ENCODE measurements at regions not wholly inside any gene's neighbourhood (a gene's known extent, or its start where the extent isn't known, plus 50 kb on each side); places are given as distances from the start of the nearest gene placed in this dataset.
"Not testable (repeated sequence)": the region's sequence is repeated elsewhere in the genome, so short reads cannot be mapped to it uniquely, and the experiment has no call there.

- DNase-seq (peak; percentile 21 to 56), ATAC-seq (peak in 2 of 4 donors; percentile 38 to 56)
- no peak overlapping the region for H3K4me3 ChIP-seq
- H3K4me1 ChIP-seq = no peaks in the 10 kb centered on the region
- H3K9me3 ChIP-seq = no peaks in the 10 kb centered on the region
- intact Hi-C loops (cut with DNase I) = no loop called here
- TF ChIP-seq CTCF (IDR thresholded peaks at IDR 0.05) = peak; percentile 62
- 15 to 19% (median 19%) methylated on average over 15 of the region's 15 CpGs for WGBS, 3 donors
- peaks cover 0 to 2% (median 0%) of the 10 kb centered on the region in 3 donors for H3K27me3 ChIP-seq (ENCODE audit: insufficient read depth in 3 of 3, low read length in 2 of 3)
- no peak overlapping the region for H3K27ac ChIP-seq
- no peaks in the 10 kb centered on the region for H3K36me3 ChIP-seq (ENCODE audit: insufficient read depth in 1 of 2, low read depth in 1 of 2)
Measured at GRCh38 chr4:177250056-177250696, 59.5 kb upstream of the NEIL3 start.

- H3K4me1 ChIP-seq = no peaks in the 10 kb centered on the region
- H3K9me3 ChIP-seq = no peaks in the 10 kb centered on the region
- ATAC-seq (no peak), DNase-seq (no peak)
- no peak overlapping the region for H3K27ac ChIP-seq
- H3K27me3 ChIP-seq (ENCODE audit: insufficient read depth in 3 of 3, low read length in 2 of 3) = peaks cover 0 to 2% (median 0%) of the 10 kb centered on the region in 3 donors
- intact Hi-C loops (cut with DNase I) = no loop called here
- H3K36me3 ChIP-seq (ENCODE audit: insufficient read depth in 1 of 2, low read depth in 1 of 2) = no peaks in the 10 kb centered on the region
- WGBS, 3 donors = 36 to 46% (median 39%) methylated on average over 7 of the region's 7 CpGs
- no peak overlapping the region for H3K4me3 ChIP-seq
- TF ChIP-seq CTCF (IDR thresholded peaks at IDR 0.05) = no peak
Measured at GRCh38 chr4:177251237-177251636, 58.4 kb upstream of the NEIL3 start.

GRCh38 chr4:177255359-177255758 is 54.3 kb upstream of the NEIL3 start:
- Histone ChIP-seq H3K9me3 (no peaks in the 10 kb centered on the region), H3K4me1 (no peaks in the 10 kb centered on the region), H3K27ac (no peak overlapping the region), H3K27me3 (ENCODE audit: insufficient read depth in 3 of 3, low read length in 2 of 3) (peaks cover 0 to 2% (median 0%) of the 10 kb centered on the region in 3 donors), H3K4me3 (no peak overlapping the region), H3K36me3 (ENCODE audit: insufficient read depth in 1 of 2, low read depth in 1 of 2) (no peaks in the 10 kb centered on the region)
- intact Hi-C loops (cut with DNase I) = no loop called here
- no peak for DNase-seq
- no peak for TF ChIP-seq CTCF (IDR thresholded peaks at IDR 0.05)
- no peak for ATAC-seq
- 59 to 63% (median 60%) methylated on average over 2 of the region's 2 CpGs for WGBS, 3 donors

DNA sequence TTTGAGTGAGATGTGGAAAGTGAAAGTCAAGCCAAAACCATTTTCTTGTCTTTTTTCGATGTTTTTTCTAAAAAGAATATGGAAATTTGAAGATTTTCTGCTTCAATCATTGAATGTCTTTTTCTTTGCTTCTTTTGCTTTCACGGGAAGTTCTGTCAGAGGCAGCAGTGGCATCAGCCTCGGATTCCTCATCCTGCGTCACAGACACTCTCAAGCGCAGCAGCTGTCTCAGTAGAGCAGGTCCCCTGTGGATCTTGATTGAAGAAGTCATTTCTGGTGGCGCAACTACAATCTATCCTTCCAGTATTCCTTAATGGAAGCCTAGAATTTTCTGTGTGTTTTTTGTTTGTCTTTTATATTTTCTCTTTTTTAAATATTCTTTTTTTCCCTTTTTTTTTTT is 52.7 kb upstream of the NEIL3 start:
- ATAC-seq = no peak
- DNase-seq = no peak
- Histone ChIP-seq H3K27ac (no peak overlapping the region), H3K9me3 (no peaks in the 10 kb centered on the region), H3K27me3 (ENCODE audit: insufficient read depth in 3 of 3, low read length in 2 of 3) (peaks cover 0 to 2% (median 0%) of the 10 kb centered on the region in 3 donors), H3K36me3 (ENCODE audit: insufficient read depth in 1 of 2, low read depth in 1 of 2) (no peaks in the 10 kb centered on the region), H3K4me3 (no peak overlapping the region), H3K4me1 (no peaks in the 10 kb centered on the region)
- 69 to 74% (median 70%) methylated on average over 6 of the region's 6 CpGs for WGBS, 3 donors
- intact Hi-C loops (cut with DNase I) = no loop called here
- TF ChIP-seq CTCF (IDR thresholded peaks at IDR 0.05) = no peak

DNA sequence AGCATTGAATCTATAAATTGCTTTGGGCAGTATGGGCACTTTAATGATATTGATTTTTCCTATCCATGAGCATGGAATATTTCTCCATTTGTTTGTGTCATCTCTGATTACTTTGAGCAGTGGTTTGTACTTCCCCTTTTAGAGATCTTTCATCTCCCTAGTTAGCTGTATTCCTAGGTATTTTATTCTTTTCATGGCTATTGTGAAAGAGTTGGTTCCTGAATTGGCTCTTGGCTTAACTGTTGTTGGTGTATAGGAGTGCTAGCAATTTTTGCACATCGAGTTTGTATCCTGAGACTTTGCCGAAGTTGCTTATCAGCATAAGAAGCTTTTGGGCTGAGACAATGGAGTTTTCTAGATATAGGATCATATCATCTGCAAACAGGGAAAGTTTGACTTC is 50.2 kb upstream of the NEIL3 start:
- DNase-seq; H3K27ac ChIP-seq; ATAC-seq; intact Hi-C loops (cut with DNase I); H3K4me3 ChIP-seq; H3K4me1 ChIP-seq; H3K9me3 ChIP-seq; H3K27me3 ChIP-seq (ENCODE audit: insufficient read depth in 3 of 3, low read length in 2 of 3); H3K36me3 ChIP-seq (ENCODE audit: insufficient read depth in 1 of 2, low read depth in 1 of 2): not testable (repeated sequence)
- WGBS, 3 donors = 85 to 90% (median 89%) methylated on average over 2 of the region's 2 CpGs

Measured in psoas muscle (tissue), 7 donors.